Skeletal muscle tissue (tissue), 3 donors: ENCODE measurements at regions not wholly inside any gene's neighbourhood (a gene's known extent, or its start where the extent isn't known, plus 50 kb on each side); places are given as distances from the start of the nearest gene placed in this dataset.

Source experiments
- H3K27ac ChIP-seq: one replicate; pipeline ENCODE4 v1.7.0; 2013; ENCODE audit warnings: mild to moderate bottlenecking, low read depth, low read length, inconsistent platforms
- H3K27me3 ChIP-seq, 3 donors: one replicate each; pipeline ENCODE4 v1.7.0; 2013; ENCODE audit warnings: low read length in 3 of 3; ENCODE audit not compliant: control insufficient read depth in 3 of 3, insufficient read depth in 3 of 3
- H3K36me3 ChIP-seq, 3 donors: one replicate each; pipeline ENCODE4 v1.7.0; 2013; ENCODE audit warnings: low read length in 3 of 3; ENCODE audit not compliant: control insufficient read depth in 3 of 3, insufficient read depth in 3 of 3
- H3K4me1 ChIP-seq, 3 donors: one replicate each; pipeline ENCODE4 v1.7.0; 2013; ENCODE audit warnings: low read length in 3 of 3, mild to moderate bottlenecking in 3 of 3; ENCODE audit not compliant: control insufficient read depth in 3 of 3, insufficient read depth in 3 of 3
- H3K4me3 ChIP-seq, 3 donors: one replicate each; pipeline ENCODE4 v1.7.0; 2013; ENCODE audit warnings: low read length in 3 of 3
- H3K9ac ChIP-seq, 3 donors: one replicate each; pipeline ENCODE4 v1.7.0; 2013; ENCODE audit warnings: low read length in 3 of 3, mild to moderate bottlenecking in 3 of 3, moderate library complexity in 2 of 3, low read depth in 1 of 3
- H3K9me3 ChIP-seq, 3 donors: one replicate each; pipeline ENCODE4 v1.7.0; 2013; ENCODE audit warnings: low read length in 3 of 3; ENCODE audit not compliant: control insufficient read depth in 3 of 3
- donor health status: Osteomylitis.

DNA sequence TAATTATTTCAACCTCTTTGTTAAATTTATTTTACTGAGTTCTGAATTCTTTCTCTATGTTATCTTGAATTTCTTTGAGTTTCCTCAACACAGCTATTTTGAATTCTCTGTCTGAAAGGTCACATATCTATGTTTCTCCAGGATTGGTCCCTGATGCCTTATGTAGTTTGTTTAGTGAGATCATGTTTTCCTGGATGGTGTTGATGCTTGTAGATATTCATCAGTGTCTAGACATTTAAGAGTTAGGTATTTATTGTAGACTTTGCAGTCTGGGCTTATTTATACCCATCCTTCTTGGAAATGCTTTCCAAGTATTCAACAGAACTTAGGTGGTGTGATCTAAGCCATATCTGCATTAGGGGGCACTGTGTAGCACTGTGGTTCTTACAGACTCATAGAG is 70.2 kb upstream of the SLC27A6 start:
- Histone ChIP-seq H3K4me3 (no peak overlapping the region), H3K27me3 (no peaks in the 10 kb centered on the region), H3K9ac (no peak overlapping the region), H3K4me1 (no peaks in the 10 kb centered on the region), H3K9me3 (no peaks in the 10 kb centered on the region), H3K27ac (no peak overlapping the region), H3K36me3 (no peaks in the 10 kb centered on the region)

DNA sequence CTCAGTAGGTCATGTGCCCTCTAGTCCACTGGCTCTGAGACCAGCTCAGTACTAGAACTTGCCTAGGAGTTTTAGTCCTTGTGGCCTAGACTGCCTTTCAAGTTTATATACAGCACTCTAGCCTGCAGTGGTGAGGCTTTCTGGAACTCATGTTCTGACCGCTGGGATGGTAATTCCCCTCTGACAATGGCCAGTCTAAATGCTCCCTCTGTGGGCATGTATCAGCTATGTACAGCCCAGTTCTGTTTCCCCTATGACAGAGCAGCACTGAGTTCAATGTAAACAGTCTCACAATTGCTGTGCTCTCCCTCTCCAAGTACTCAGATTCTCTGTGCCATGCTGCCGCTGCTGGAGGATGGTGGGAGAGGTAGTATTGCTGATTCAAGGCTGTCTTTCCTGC is 68.6 kb upstream of the SLC27A6 start:
- Histone ChIP-seq H3K27ac (no peak overlapping the region), H3K36me3 (no peaks in the 10 kb centered on the region), H3K4me1 (no peaks in the 10 kb centered on the region), H3K4me3 (no peak overlapping the region), H3K27me3 (no peaks in the 10 kb centered on the region), H3K9ac (no peak overlapping the region), H3K9me3 (no peaks in the 10 kb centered on the region)

- Histone ChIP-seq H3K9me3 (no peaks in the 10 kb centered on the region), H3K27me3 (no peaks in the 10 kb centered on the region), H3K27ac (no peak overlapping the region), H3K4me3 (no peak overlapping the region), H3K36me3 (no peaks in the 10 kb centered on the region), H3K9ac (no peak overlapping the region), H3K4me1 (no peaks in the 10 kb centered on the region)
Observed at GRCh38 chr5:128903550-128903949, 61.7 kb upstream of the SLC27A6 start.

- Histone ChIP-seq H3K4me3 (no peak overlapping the region), H3K36me3 (no peaks in the 10 kb centered on the region), H3K9me3 (no peaks in the 10 kb centered on the region), H3K27me3 (no peaks in the 10 kb centered on the region), H3K9ac (no peak overlapping the region), H3K27ac (no peak overlapping the region), H3K4me1 (no peaks in the 10 kb centered on the region)
Observed at GRCh38 chr5:128904805-128905567, 60.3 kb upstream of the SLC27A6 start.

DNA sequence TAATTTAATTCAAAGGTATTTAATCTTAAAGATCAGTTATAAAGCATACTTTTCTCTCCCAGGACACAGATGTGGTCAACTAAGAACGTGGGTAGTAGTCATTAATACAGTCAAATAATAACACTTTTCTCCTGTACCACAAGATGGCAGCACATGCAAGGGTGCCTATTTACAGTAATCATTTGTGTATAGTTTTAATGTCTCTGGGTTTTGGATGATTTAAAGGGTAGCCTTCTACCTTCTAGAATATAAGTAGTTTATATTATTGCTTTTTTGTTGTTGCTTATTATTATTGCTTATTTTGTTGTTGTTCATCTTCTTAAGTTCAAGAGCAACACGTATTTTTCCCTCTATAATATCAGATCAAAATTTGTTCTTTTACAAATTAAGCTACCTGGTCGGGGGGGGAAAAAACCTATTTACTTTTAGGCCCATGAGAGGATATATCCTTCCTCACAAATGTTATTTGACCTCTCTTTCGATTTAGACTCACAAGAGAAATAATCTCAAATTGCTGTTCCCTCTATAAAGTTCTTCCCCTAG is 59.6 kb upstream of the SLC27A6 start:
- Histone ChIP-seq H3K9ac (no peak overlapping the region), H3K27ac (no peak overlapping the region), H3K36me3 (no peaks in the 10 kb centered on the region), H3K27me3 (no peaks in the 10 kb centered on the region), H3K4me3 (no peak overlapping the region), H3K4me1 (no peaks in the 10 kb centered on the region), H3K9me3 (no peaks in the 10 kb centered on the region)

DNA sequence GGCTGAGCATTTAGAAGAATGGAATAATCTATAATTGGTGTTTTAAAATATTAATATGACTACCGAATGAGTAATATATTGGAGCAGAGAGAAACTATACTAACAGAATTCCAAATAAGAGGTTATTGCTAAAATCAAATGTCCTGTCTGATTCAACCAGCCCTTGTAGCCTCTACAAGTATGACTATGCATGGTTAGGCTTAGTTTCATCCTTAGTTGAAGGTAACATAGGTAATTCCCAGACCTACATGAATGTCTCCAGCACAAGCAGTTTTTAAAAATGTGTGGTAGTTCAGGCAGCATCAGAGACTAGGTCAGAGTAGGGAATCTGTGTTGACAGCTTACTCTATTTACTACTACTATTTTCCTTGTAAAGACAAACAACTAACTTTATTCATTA is 51.7 kb upstream of the SLC27A6 start:
- H3K4me1 ChIP-seq, result no peaks in the 10 kb centered on the region
- no peaks in the 10 kb centered on the region for H3K36me3 ChIP-seq
- H3K27ac ChIP-seq, result no peak overlapping the region
- H3K4me3 ChIP-seq, result no peak overlapping the region
- no peaks in the 10 kb centered on the region for H3K27me3 ChIP-seq
- no peak overlapping the region for H3K9ac ChIP-seq
- no peaks in the 10 kb centered on the region for H3K9me3 ChIP-seq
